ENCODE measurements at regions not wholly inside any gene's neighbourhood (a gene's known extent, or its start where the extent isn't known, plus 50 kb on each side); places are given as distances from the start of the nearest gene placed in this dataset.

- TF ChIP-seq YY1 (IDR thresholded peaks at IDR 0.05; ENCODE audit: low read depth) (no peak), USF1 (IDR thresholded peaks at IDR 0.05) (no peak), EP300 (IDR thresholded peaks at IDR 0.05; ENCODE audit: borderline replicate concordance) (no peak), TAF1 (IDR thresholded peaks at IDR 0.05; ENCODE audit: low read depth) (no peak), CREB1 (IDR thresholded peaks at IDR 0.05; ENCODE audit: low read depth) (no peak), NFIC (IDR thresholded peaks at IDR 0.05) (no peak), FOXM1 (IDR thresholded peaks at IDR 0.05; ENCODE audit: borderline replicate concordance, low read depth) (no peak), TCF12 (IDR thresholded peaks at IDR 0.05; ENCODE audit: low read depth) (no peak), TEAD4 (IDR thresholded peaks at IDR 0.05) (no peak), ZBTB7A (IDR thresholded peaks at IDR 0.05; ENCODE audit: low read depth) (no peak), RAD21 (IDR thresholded peaks at IDR 0.05; ENCODE audit: low read depth) (no peak)
- TF ChIP-seq, protein P1, sequence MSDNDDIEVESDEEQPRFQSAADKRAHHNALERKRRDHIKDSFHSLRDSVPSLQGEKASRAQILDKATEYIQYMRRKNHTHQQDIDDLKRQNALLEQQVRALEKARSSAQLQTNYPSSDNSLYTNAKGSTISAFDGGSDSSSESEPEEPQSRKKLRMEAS (IDR thresholded peaks at IDR 0.05), result no peak
- TF ChIP-seq, protein P2, sequence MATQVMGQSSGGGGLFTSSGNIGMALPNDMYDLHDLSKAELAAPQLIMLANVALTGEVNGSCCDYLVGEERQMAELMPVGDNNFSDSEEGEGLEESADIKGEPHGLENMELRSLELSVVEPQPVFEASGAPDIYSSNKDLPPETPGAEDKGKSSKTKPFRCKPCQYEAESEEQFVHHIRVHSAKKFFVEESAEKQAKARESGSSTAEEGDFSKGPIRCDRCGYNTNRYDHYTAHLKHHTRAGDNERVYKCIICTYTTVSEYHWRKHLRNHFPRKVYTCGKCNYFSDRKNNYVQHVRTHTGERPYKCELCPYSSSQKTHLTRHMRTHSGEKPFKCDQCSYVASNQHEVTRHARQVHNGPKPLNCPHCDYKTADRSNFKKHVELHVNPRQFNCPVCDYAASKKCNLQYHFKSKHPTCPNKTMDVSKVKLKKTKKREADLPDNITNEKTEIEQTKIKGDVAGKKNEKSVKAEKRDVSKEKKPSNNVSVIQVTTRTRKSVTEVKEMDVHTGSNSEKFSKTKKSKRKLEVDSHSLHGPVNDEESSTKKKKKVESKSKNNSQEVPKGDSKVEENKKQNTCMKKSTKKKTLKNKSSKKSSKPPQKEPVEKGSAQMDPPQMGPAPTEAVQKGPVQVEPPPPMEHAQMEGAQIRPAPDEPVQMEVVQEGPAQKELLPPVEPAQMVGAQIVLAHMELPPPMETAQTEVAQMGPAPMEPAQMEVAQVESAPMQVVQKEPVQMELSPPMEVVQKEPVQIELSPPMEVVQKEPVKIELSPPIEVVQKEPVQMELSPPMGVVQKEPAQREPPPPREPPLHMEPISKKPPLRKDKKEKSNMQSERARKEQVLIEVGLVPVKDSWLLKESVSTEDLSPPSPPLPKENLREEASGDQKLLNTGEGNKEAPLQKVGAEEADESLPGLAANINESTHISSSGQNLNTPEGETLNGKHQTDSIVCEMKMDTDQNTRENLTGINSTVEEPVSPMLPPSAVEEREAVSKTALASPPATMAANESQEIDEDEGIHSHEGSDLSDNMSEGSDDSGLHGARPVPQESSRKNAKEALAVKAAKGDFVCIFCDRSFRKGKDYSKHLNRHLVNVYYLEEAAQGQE (IDR thresholded peaks at IDR 0.05; ENCODE audit: low read depth), result no peak
Measured at GRCh38 chr1:78291418-78291817, 199.4 kb upstream of the PTGFR start.
